Endodermal cell (in vitro differentiated cells): ENCODE measurements at regions not wholly inside any gene's neighbourhood (a gene's known extent, or its start where the extent isn't known, plus 50 kb on each side); places are given as distances from the start of the nearest gene placed in this dataset.

Source experiments
- DNase-seq: peaks from one replicate; pipeline ENCODE4 v3.0.0-alpha.2; 2017
- H3K27ac ChIP-seq: 2 replicates; pipeline ENCODE4 v1.5.1; 2013; ENCODE audit warnings: mild to moderate bottlenecking, low read depth, low read length, moderate library complexity
- H3K27me3 ChIP-seq: 2 replicates; pipeline ENCODE4 v1.6.1; 2013; ENCODE audit warnings: mild to moderate bottlenecking, low read length, moderate library complexity; ENCODE audit not compliant: insufficient read depth, control insufficient read depth, poor library complexity, severe bottlenecking
- H3K36me3 ChIP-seq: 2 replicates; pipeline ENCODE4 v1.7.0; 2013; ENCODE audit warnings: mild to moderate bottlenecking, low read length, moderate library complexity; ENCODE audit not compliant: control insufficient read depth, insufficient read depth
- H3K4me1 ChIP-seq: one replicate; pipeline ENCODE4 v1.7.0; 2013; ENCODE audit warnings: low read length; ENCODE audit not compliant: control insufficient read depth, insufficient read depth
- H3K4me3 ChIP-seq: 2 replicates; pipeline ENCODE4 v1.5.1; 2013; ENCODE audit warnings: mild to moderate bottlenecking, low read length, moderate library complexity
- H3K9ac ChIP-seq: 2 replicates; pipeline ENCODE4 v1.6.1; 2013; ENCODE audit warnings: mild to moderate bottlenecking, low read length, moderate library complexity; ENCODE audit not compliant: poor library complexity, severe bottlenecking; ENCODE audit errors: extremely low read depth
- H3K9me3 ChIP-seq: 2 replicates; pipeline ENCODE4 v1.6.1; 2013; ENCODE audit warnings: mild to moderate bottlenecking, low read length, moderate library complexity; ENCODE audit not compliant: control insufficient read depth
- H3K27ac Mint-ChIP-seq: 2 replicates; pipeline ENCODE4 v1.8.0; 2020; ENCODE audit warnings: mixed read lengths
- H3K27me3 Mint-ChIP-seq: 2 replicates; pipeline ENCODE4 v1.8.0; 2021; ENCODE audit warnings: mild to moderate bottlenecking, mixed read lengths; ENCODE audit not compliant: insufficient read depth
- H3K36me3 Mint-ChIP-seq: 2 replicates; pipeline ENCODE4 v1.8.0; 2020; ENCODE audit warnings: low read depth, mixed read lengths
- H3K4me1 Mint-ChIP-seq: 2 replicates; pipeline ENCODE4 v1.8.0; 2020; ENCODE audit warnings: mixed read lengths
- H3K4me3 Mint-ChIP-seq: 2 replicates; pipeline ENCODE4 v1.8.0; 2020; ENCODE audit warnings: mild to moderate bottlenecking, moderate library complexity, mixed read lengths
- H3K9me3 Mint-ChIP-seq: 2 replicates; pipeline ENCODE4 v1.8.0; 2020; ENCODE audit warnings: mild to moderate bottlenecking, mixed read lengths
- CTCF ChIP-seq: fragments of 200-600 bp; sonication (generic); conservative IDR thresholded peaks from 2 replicates; pipeline ENCODE4 v1.5.0; 2021; ENCODE audit warnings: antibody characterized with exemption, mild to moderate bottlenecking
- WGBS, 2 experiments: methylation state at CpG; one replicate each; pipeline versions ENCODE4 v1.1.5 to v1.1.7; 2013; ENCODE audit warnings: missing lambda C conversion rate in 2 of 2, mixed read lengths in 1 of 2; ENCODE audit not compliant: insufficient coverage in 1 of 2, insufficient read length in 1 of 2; 5-methylcytosine and 5-hydroxymethylcytosine counted together

- WGBS, 2 experiments: 91 to 93% methylated on average over 10 to 11 of the region's 11 CpGs
- DNase-seq: no peak
- no peak for TF ChIP-seq CTCF
Measured at GRCh38 chr14:104281768-104282301, 143.4 kb downstream of the KIF26A start.

GRCh38 chr14:104282332-104283196 lies 144.2 kb downstream of the KIF26A start:
- H3K9ac ChIP-seq: no peak overlapping the region
- 90 to 98% methylated on average over 13 to 26 of the region's 26 CpGs for WGBS, 2 experiments
- H3K9me3 ChIP-seq: no peaks in the 10 kb centered on the region
- Mint-ChIP-seq H3K27ac (no peak overlapping the region), H3K4me1 (peaks cover 8% of the 10 kb centered on the region), H3K27me3 (no peaks in the 10 kb centered on the region), H3K9me3 (peaks cover 3% of the 10 kb centered on the region), H3K4me3 (no peak overlapping the region), H3K36me3 (no peaks in the 10 kb centered on the region)
- no peaks in the 10 kb centered on the region for H3K36me3 ChIP-seq
- peak; percentile 33 for DNase-seq
- H3K27ac ChIP-seq: no peak overlapping the region
- no peak for TF ChIP-seq CTCF
- H3K27me3 ChIP-seq: no peaks in the 10 kb centered on the region
- no peaks in the 10 kb centered on the region for H3K4me1 ChIP-seq
- H3K4me3 ChIP-seq: no peak overlapping the region

More at GRCh38 chr14:104281768-104282301, 143.4 kb downstream of the KIF26A start:
- peaks cover 8% of the 10 kb centered on the region for H3K4me1 Mint-ChIP-seq
- no peak overlapping the region for H3K4me3 Mint-ChIP-seq
- Histone ChIP-seq H3K27me3 (no peaks in the 10 kb centered on the region), H3K9ac (no peak overlapping the region), H3K4me3 (no peak overlapping the region), H3K9me3 (no peaks in the 10 kb centered on the region), H3K27ac (no peak overlapping the region), H3K4me1 (no peaks in the 10 kb centered on the region), H3K36me3 (no peaks in the 10 kb centered on the region)
- no peaks in the 10 kb centered on the region for H3K36me3 Mint-ChIP-seq
- H3K27ac Mint-ChIP-seq: no peak overlapping the region
- H3K9me3 Mint-ChIP-seq: peaks cover 3% of the 10 kb centered on the region
- H3K27me3 Mint-ChIP-seq: no peaks in the 10 kb centered on the region

GRCh38 chr14:104283197-104284106 lies 145.1 kb downstream of the KIF26A start:
- H3K9ac ChIP-seq: no peak overlapping the region
- Mint-ChIP-seq H3K9me3 (no peaks in the 10 kb centered on the region), H3K4me3 (no peak overlapping the region), H3K36me3 (no peaks in the 10 kb centered on the region), H3K27me3 (no peaks in the 10 kb centered on the region), H3K27ac (no peak overlapping the region), H3K4me1 (peaks cover 8% of the 10 kb centered on the region)
- no peaks in the 10 kb centered on the region for H3K4me1 ChIP-seq
- DNase-seq: peak; percentile 33
- no peak for TF ChIP-seq CTCF
- no peak overlapping the region for H3K27ac ChIP-seq
- no peaks in the 10 kb centered on the region for H3K36me3 ChIP-seq
- no peaks in the 10 kb centered on the region for H3K27me3 ChIP-seq
- H3K9me3 ChIP-seq: no peaks in the 10 kb centered on the region
- WGBS, 2 experiments: 92 to 93% methylated on average over 17 to 25 of the region's 25 CpGs
- H3K4me3 ChIP-seq: no peak overlapping the region
